Astrocyte (in vitro differentiated cells and primary cell): ENCODE measurements at regions not wholly inside any gene's neighbourhood (a gene's known extent, or its start where the extent isn't known, plus 50 kb on each side); places are given as distances from the start of the nearest gene placed in this dataset.

ENCODE experiments used
- EZH2 ChIP-seq: IDR thresholded peaks from 2 replicates; pipeline ENCODE4 v1.6.1; 2012; ENCODE audit warnings: mild to moderate bottlenecking, low read length, inconsistent platforms; ENCODE audit not compliant: insufficient read depth
- TF ChIP-seq, protein P1 (sequence below): IDR thresholded peaks from 2 replicates; pipeline ENCODE4 v1.5.1; 2011; ENCODE audit warnings: low read depth, mild to moderate bottlenecking, inconsistent platforms, low read length, moderate library complexity; ENCODE audit not compliant: insufficient read depth

DNA sequence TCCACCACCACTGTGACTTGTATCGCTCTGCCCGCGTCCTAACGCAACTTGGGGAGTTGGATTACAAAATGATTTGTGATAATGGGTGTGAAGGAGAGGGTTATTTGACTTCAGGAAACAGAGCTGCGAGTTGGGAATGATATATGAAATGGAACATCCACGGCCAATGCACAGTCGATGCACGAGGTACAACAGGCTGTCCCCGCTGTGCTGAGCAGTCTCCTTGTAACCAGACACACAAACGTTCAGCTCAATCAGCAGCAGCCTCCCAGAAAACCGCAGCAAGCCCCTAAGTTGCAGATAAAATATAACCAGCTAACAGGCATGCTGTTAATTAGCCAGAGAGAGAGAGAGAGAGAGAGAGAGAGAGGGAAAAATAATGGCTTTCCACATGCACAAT lies 332.7 kb upstream of the MGMT start:
- TF ChIP-seq, protein P1, sequence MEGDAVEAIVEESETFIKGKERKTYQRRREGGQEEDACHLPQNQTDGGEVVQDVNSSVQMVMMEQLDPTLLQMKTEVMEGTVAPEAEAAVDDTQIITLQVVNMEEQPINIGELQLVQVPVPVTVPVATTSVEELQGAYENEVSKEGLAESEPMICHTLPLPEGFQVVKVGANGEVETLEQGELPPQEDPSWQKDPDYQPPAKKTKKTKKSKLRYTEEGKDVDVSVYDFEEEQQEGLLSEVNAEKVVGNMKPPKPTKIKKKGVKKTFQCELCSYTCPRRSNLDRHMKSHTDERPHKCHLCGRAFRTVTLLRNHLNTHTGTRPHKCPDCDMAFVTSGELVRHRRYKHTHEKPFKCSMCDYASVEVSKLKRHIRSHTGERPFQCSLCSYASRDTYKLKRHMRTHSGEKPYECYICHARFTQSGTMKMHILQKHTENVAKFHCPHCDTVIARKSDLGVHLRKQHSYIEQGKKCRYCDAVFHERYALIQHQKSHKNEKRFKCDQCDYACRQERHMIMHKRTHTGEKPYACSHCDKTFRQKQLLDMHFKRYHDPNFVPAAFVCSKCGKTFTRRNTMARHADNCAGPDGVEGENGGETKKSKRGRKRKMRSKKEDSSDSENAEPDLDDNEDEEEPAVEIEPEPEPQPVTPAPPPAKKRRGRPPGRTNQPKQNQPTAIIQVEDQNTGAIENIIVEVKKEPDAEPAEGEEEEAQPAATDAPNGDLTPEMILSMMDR, result no peak
- no peak for TF ChIP-seq EZH2
